NCI-H510A treated with DMSO at 0.1 percent for 48 hours (cell line): ENCODE measurements at regions not wholly inside any gene's neighbourhood (a gene's known extent, or its start where the extent isn't known, plus 50 kb on each side); places are given as distances from the start of the nearest gene placed in this dataset.

Experiments used
- DNase-seq: peaks from one replicate; lab custom pipeline; 2025; lab: John Stamatoyannopoulos, UW

GRCh38 chr18:51852681-51853080, 487.3 kb upstream of the DCC start:
- DNase-seq: no peak

- no peak for DNase-seq
Measured at GRCh38 chr18:51857989-51858388, 482.0 kb upstream of the DCC start.

- no peak for DNase-seq
Measured at GRCh38 chr18:51861046-51861445, 479.0 kb upstream of the DCC start.

GRCh38 chr18:51862051-51862715, 477.8 kb upstream of the DCC start:
- no peak for DNase-seq

- DNase-seq: no peak
Measured at GRCh38 chr18:51864219-51864965, 475.6 kb upstream of the DCC start.

- DNase-seq: no peak
Measured at GRCh38 chr18:51865538-51865937, 474.5 kb upstream of the DCC start.

- DNase-seq: no peak
Measured at GRCh38 chr18:51867767-51868166, 472.2 kb upstream of the DCC start.

GRCh38 chr18:51878724-51879123, 461.3 kb upstream of the DCC start:
- DNase-seq: no peak

- no peak for DNase-seq
Measured at GRCh38 chr18:51879329-51879728, 460.7 kb upstream of the DCC start.

GRCh38 chr18:51881394-51881793, 458.6 kb upstream of the DCC start:
- no peak for DNase-seq

GRCh38 chr18:51884039-51884438, 456.0 kb upstream of the DCC start:
- peak; percentile 7 for DNase-seq

- DNase-seq: peak; percentile 66
Measured at GRCh38 chr18:51890762-51891161, 449.2 kb upstream of the DCC start.

GRCh38 chr18:51891876-51892275, 448.1 kb upstream of the DCC start:
- DNase-seq: no peak

GRCh38 chr18:51897884-51898283, 442.1 kb upstream of the DCC start:
- DNase-seq: no peak

GRCh38 chr18:51907687-51908597, 432.1 kb upstream of the DCC start:
- DNase-seq: no peak

- DNase-seq: no peak
Measured at GRCh38 chr18:51908598-51908944, 431.4 kb upstream of the DCC start.

GRCh38 chr18:51911584-51911983, 428.4 kb upstream of the DCC start:
- DNase-seq: no peak

- DNase-seq: no peak
Measured at GRCh38 chr18:51912381-51912780, 427.6 kb upstream of the DCC start.

GRCh38 chr18:51915176-51915575, 424.8 kb upstream of the DCC start:
- DNase-seq: no peak

GRCh38 chr18:51921862-51922261, 418.1 kb upstream of the DCC start:
- DNase-seq: no peak

GRCh38 chr18:51933903-51934302, 406.1 kb upstream of the DCC start:
- no peak for DNase-seq

GRCh38 chr18:51936115-51936514, 403.9 kb upstream of the DCC start:
- DNase-seq: no peak

- DNase-seq: no peak
Measured at GRCh38 chr18:51941999-51942398, 398.0 kb upstream of the DCC start.
